SU-DHL-6 (cell line): ENCODE measurements at regions not wholly inside any gene's neighbourhood (a gene's known extent, or its start where the extent isn't known, plus 50 kb on each side); places are given as distances from the start of the nearest gene placed in this dataset.

ENCODE experiments used
- EZH2phosphoT487 ChIP-seq: fragments of 200-600 bp; sonication (generic), shearing (Covaris generic); conservative IDR thresholded peaks from 2 replicates; pipeline ENCODE4 v1.6.1; 2018; ENCODE audit warnings: mild to moderate bottlenecking, antibody characterized with exemption, low read length, moderate library complexity, mixed read lengths
- TF ChIP-seq, protein P1 (sequence below): fragments of 200-600 bp; sonication (generic); IDR thresholded peaks from one replicate; pipeline ENCODE4 v1.5.1; 2017; ENCODE audit warnings: antibody characterized with exemption, mild to moderate bottlenecking, low read length, moderate library complexity; ENCODE audit not compliant: insufficient read depth, poor library complexity, severe bottlenecking

DNA sequence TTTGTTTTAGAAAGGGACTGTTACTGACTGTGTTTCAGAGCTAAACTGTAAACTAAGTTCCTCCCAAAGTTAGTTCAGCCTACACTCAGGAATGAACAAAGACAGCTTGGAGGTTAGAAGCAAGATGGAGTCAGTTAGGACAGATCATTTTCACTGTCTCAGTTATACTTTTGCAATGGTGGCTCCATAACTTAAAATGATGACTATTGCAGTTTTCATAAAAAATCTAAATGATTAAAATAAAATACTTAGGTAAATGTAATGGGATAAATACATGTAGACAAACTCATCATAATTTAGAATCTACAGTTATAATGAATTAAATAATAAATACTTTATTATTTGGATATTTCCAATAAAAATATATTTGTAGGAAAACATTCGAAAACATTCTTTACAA is 590.6 kb downstream of the EPHA7 start:
- TF ChIP-seq, protein P1, sequence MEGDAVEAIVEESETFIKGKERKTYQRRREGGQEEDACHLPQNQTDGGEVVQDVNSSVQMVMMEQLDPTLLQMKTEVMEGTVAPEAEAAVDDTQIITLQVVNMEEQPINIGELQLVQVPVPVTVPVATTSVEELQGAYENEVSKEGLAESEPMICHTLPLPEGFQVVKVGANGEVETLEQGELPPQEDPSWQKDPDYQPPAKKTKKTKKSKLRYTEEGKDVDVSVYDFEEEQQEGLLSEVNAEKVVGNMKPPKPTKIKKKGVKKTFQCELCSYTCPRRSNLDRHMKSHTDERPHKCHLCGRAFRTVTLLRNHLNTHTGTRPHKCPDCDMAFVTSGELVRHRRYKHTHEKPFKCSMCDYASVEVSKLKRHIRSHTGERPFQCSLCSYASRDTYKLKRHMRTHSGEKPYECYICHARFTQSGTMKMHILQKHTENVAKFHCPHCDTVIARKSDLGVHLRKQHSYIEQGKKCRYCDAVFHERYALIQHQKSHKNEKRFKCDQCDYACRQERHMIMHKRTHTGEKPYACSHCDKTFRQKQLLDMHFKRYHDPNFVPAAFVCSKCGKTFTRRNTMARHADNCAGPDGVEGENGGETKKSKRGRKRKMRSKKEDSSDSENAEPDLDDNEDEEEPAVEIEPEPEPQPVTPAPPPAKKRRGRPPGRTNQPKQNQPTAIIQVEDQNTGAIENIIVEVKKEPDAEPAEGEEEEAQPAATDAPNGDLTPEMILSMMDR: no peak
- no peak for TF ChIP-seq EZH2phosphoT487
